ENCODE measurements at regions not wholly inside any gene's neighbourhood (a gene's known extent, or its start where the extent isn't known, plus 50 kb on each side); places are given as distances from the start of the nearest gene placed in this dataset.

- Histone ChIP-seq H3K4me3 (no peak overlapping the region), H3K9me3 (no peaks in the 10 kb centered on the region), H3K27me3 (replicated peaks; ENCODE audit: insufficient read depth) (no peaks in the 10 kb centered on the region), H3K4me1 (replicated peaks) (no peaks in the 10 kb centered on the region), H3K36me3 (no peaks in the 10 kb centered on the region), H3K27ac (no peak overlapping the region)
- no peak for TF ChIP-seq CTCF (IDR thresholded peaks at IDR 0.05)
- no peak for TF ChIP-seq POLR2AphosphoS5 (IDR thresholded peaks at IDR 0.05)
- no peak for TF ChIP-seq POLR2A (IDR thresholded peaks at IDR 0.05)
- intact Hi-C loops (cut with DNase I) = no loop called here
- DNase-seq (ENCODE audit: low spot score) = no peak
- 98% methylated on average over 3 of the region's 3 CpGs for WGBS
Observed at GRCh38 chr2:23292024-23292423, 93.0 kb upstream of the KLHL29 start.

- intact Hi-C loops (cut with DNase I) = no loop called here
- WGBS = 15% methylated on average over 6 of the region's 6 CpGs
- no peaks in the 10 kb centered on the region for H3K4me1 ChIP-seq (replicated peaks)
- no peaks in the 10 kb centered on the region for H3K36me3 ChIP-seq
- peak; percentile 64 for DNase-seq (ENCODE audit: low spot score)
- H3K4me3 ChIP-seq = no peak overlapping the region
- H3K9me3 ChIP-seq = no peaks in the 10 kb centered on the region
- no peaks in the 10 kb centered on the region for H3K27me3 ChIP-seq (replicated peaks; ENCODE audit: insufficient read depth)
- TF ChIP-seq POLR2A (IDR thresholded peaks at IDR 0.05) (no peak), CTCF (IDR thresholded peaks at IDR 0.05) (no peak), POLR2AphosphoS5 (IDR thresholded peaks at IDR 0.05) (peak; percentile 68)
- H3K27ac ChIP-seq = peak overlapping the region; percentile 5 to 60
Observed at GRCh38 chr2:23293063-23293462, 91.9 kb upstream of the KLHL29 start.

GRCh38 chr2:23293731-23294130 is 91.2 kb upstream of the KLHL29 start:
- no peak for DNase-seq (ENCODE audit: low spot score)
- no peaks in the 10 kb centered on the region for H3K9me3 ChIP-seq
- peak overlapping the region; percentile 5 to 32 for H3K27ac ChIP-seq
- no peaks in the 10 kb centered on the region for H3K27me3 ChIP-seq (replicated peaks; ENCODE audit: insufficient read depth)
- no peak overlapping the region for H3K4me3 ChIP-seq
- TF ChIP-seq CTCF (IDR thresholded peaks at IDR 0.05) = no peak
- no peak for TF ChIP-seq POLR2AphosphoS5 (IDR thresholded peaks at IDR 0.05)
- TF ChIP-seq POLR2A (IDR thresholded peaks at IDR 0.05) = no peak
- no peaks in the 10 kb centered on the region for H3K4me1 ChIP-seq (replicated peaks)
- H3K36me3 ChIP-seq = no peaks in the 10 kb centered on the region
- 14% methylated on average over 7 of the region's 7 CpGs for WGBS
- intact Hi-C loops (cut with DNase I) = no loop called here

GRCh38 chr2:23294238-23294637 is 90.7 kb upstream of the KLHL29 start:
- 61% methylated on average over 4 of the region's 4 CpGs for WGBS

More at GRCh38 chr2:23294238-23294637, 90.7 kb upstream of the KLHL29 start:
- no peaks in the 10 kb centered on the region for H3K27me3 ChIP-seq (replicated peaks; ENCODE audit: insufficient read depth)
- H3K27ac ChIP-seq = peak overlapping the region; percentile 5 to 32
- TF ChIP-seq POLR2A (IDR thresholded peaks at IDR 0.05) (no peak), POLR2AphosphoS5 (IDR thresholded peaks at IDR 0.05) (no peak), CTCF (IDR thresholded peaks at IDR 0.05) (no peak)
- no peaks in the 10 kb centered on the region for H3K36me3 ChIP-seq
- no peaks in the 10 kb centered on the region for H3K9me3 ChIP-seq
- no peaks in the 10 kb centered on the region for H3K4me1 ChIP-seq (replicated peaks)
- DNase-seq (ENCODE audit: low spot score) = no peak
- intact Hi-C loops (cut with DNase I) = no loop called here
- no peak overlapping the region for H3K4me3 ChIP-seq
